A673 (cell line): ENCODE measurements at regions not wholly inside any gene's neighbourhood (a gene's known extent, or its start where the extent isn't known, plus 50 kb on each side); places are given as distances from the start of the nearest gene placed in this dataset.

Experiments used
- EZH2 ChIP-seq: fragments of 200-600 bp; sonication (generic); IDR thresholded peaks from 2 replicates; pipeline ENCODE4 v1.6.1; 2017; ENCODE audit warnings: borderline replicate concordance, low read depth, mild to moderate bottlenecking, mixed read lengths, antibody characterized with exemption, low read length; ENCODE audit not compliant: poor library complexity, severe bottlenecking
- TF ChIP-seq, protein P1 (sequence below): fragments of 300-800, 200-600 bp; sonication (generic); conservative IDR thresholded peaks from 2 replicates; pipeline ENCODE4 v1.5.1; 2017; ENCODE audit warnings: low read depth, mild to moderate bottlenecking, antibody characterized with exemption, low read length, moderate library complexity, mixed read lengths

DNA sequence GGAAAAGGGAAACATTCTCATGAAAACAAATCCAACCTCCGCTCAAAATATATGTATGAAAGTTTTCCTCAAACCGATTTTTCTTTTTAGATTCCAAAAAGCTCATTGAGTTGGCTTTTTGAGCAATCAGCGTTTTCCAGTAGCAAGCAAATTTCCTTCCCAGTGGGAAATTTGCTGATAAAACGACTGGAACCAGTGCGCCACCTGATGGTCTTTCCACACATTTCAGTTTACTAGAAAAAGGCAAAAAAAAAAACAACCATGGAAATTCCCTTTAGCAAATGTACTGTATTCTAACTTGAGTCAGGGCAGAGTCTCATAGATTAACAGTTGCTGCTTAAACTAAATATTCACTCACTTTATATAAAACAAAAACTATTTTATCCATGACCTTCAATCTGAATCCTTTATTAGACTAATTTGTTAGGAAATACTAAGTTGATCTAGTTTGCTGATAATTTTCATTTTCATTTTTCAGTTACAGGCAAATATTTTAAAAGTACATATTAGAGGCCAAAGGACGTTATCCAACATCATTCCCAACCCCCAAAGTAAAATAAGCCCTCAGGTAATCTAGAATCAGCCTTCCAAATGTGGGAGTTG lies 271.5 kb downstream of the FOXA2 start:
- TF ChIP-seq, protein P1, sequence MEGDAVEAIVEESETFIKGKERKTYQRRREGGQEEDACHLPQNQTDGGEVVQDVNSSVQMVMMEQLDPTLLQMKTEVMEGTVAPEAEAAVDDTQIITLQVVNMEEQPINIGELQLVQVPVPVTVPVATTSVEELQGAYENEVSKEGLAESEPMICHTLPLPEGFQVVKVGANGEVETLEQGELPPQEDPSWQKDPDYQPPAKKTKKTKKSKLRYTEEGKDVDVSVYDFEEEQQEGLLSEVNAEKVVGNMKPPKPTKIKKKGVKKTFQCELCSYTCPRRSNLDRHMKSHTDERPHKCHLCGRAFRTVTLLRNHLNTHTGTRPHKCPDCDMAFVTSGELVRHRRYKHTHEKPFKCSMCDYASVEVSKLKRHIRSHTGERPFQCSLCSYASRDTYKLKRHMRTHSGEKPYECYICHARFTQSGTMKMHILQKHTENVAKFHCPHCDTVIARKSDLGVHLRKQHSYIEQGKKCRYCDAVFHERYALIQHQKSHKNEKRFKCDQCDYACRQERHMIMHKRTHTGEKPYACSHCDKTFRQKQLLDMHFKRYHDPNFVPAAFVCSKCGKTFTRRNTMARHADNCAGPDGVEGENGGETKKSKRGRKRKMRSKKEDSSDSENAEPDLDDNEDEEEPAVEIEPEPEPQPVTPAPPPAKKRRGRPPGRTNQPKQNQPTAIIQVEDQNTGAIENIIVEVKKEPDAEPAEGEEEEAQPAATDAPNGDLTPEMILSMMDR = peak; percentile 78
- no peak for TF ChIP-seq EZH2
